Subcutaneous abdominal adipose tissue (tissue), 5 donors: ENCODE measurements at regions not wholly inside any gene's neighbourhood (a gene's known extent, or its start where the extent isn't known, plus 50 kb on each side); places are given as distances from the start of the nearest gene placed in this dataset.

ENCODE experiments used
- H3K27ac ChIP-seq: one replicate; pipeline ENCODE4 v1.7.0; 2013; ENCODE audit warnings: low read depth, mild to moderate bottlenecking, inconsistent platforms, low read length, moderate library complexity
- H3K27me3 ChIP-seq, 5 donors: one replicate each; pipeline ENCODE4 v1.7.0; 2013; ENCODE audit warnings: low read length in 5 of 5, inconsistent platforms in 1 of 5; ENCODE audit not compliant: control insufficient read depth in 5 of 5, insufficient read depth in 4 of 5
- H3K36me3 ChIP-seq, 5 donors: one replicate each; pipeline ENCODE4 v1.7.0; 2013; ENCODE audit warnings: low read length in 5 of 5; ENCODE audit not compliant: control insufficient read depth in 5 of 5, insufficient read depth in 5 of 5
- H3K4me1 ChIP-seq, 5 donors: one replicate each; pipeline ENCODE4 v1.7.0; 2013; ENCODE audit warnings: low read length in 5 of 5, mild to moderate bottlenecking in 3 of 5, moderate library complexity in 1 of 5; ENCODE audit not compliant: control insufficient read depth in 5 of 5, insufficient read depth in 5 of 5
- H3K4me3 ChIP-seq, 5 donors: one replicate each; pipeline ENCODE4 v1.7.0; 2013; ENCODE audit warnings: low read length in 5 of 5, low read depth in 1 of 5
- H3K9ac ChIP-seq, 5 donors: one replicate each; pipeline ENCODE4 v1.7.0; 2013; ENCODE audit warnings: low read length in 5 of 5, mild to moderate bottlenecking in 4 of 5, moderate library complexity in 3 of 5
- H3K9me3 ChIP-seq, 5 donors: one replicate each; pipeline ENCODE4 v1.7.0; 2013; ENCODE audit warnings: low read length in 5 of 5; ENCODE audit not compliant: control insufficient read depth in 5 of 5
- donor health status: healthy.
- donor health status: healthy.
- donor health status: healthy.
- donor health status: healthy.
- donor health status: healthy.

GRCh38 chr3:152629363-152630122, 205.4 kb upstream of the P2RY1 start:
- Histone ChIP-seq H3K27me3 (no peaks in the 10 kb centered on the region), H3K9me3 (peaks cover 0 to 3% (median 0%) of the 10 kb centered on the region in 5 donors), H3K4me3 (no peak overlapping the region), H3K9ac (no peak overlapping the region), H3K27ac (no peak overlapping the region), H3K36me3 (no peaks in the 10 kb centered on the region), H3K4me1 (no peaks in the 10 kb centered on the region)

GRCh38 chr3:152635389-152635788, 199.5 kb upstream of the P2RY1 start:
- Histone ChIP-seq H3K27me3 (no peaks in the 10 kb centered on the region), H3K36me3 (no peaks in the 10 kb centered on the region)

GRCh38 chr3:152636651-152637050, 198.3 kb upstream of the P2RY1 start:
- Histone ChIP-seq H3K4me1 (peaks cover 0 to 5% (median 0%) of the 10 kb centered on the region in 5 donors), H3K9me3 (no peaks in the 10 kb centered on the region), H3K9ac (no peak overlapping the region), H3K36me3 (no peaks in the 10 kb centered on the region), H3K4me3 (no peak overlapping the region), H3K27me3 (no peaks in the 10 kb centered on the region), H3K27ac (no peak overlapping the region)

More at GRCh38 chr3:152635389-152635788, 199.5 kb upstream of the P2RY1 start:
- Histone ChIP-seq H3K9ac (no peak overlapping the region), H3K27ac (no peak overlapping the region), H3K4me1 (peaks cover 0 to 5% (median 0%) of the 10 kb centered on the region in 5 donors), H3K9me3 (no peaks in the 10 kb centered on the region), H3K4me3 (no peak overlapping the region)

GRCh38 chr3:152638214-152638613, 196.7 kb upstream of the P2RY1 start:
- peaks cover 0 to 5% (median 0%) of the 10 kb centered on the region in 5 donors for H3K4me1 ChIP-seq

GRCh38 chr3:152638707-152639450, 196.1 kb upstream of the P2RY1 start:
- Histone ChIP-seq H3K36me3 (no peaks in the 10 kb centered on the region), H3K9ac (no peak overlapping the region), H3K4me1 (peaks cover 0 to 5% (median 0%) of the 10 kb centered on the region in 5 donors), H3K4me3 (no peak overlapping the region), H3K27me3 (no peaks in the 10 kb centered on the region), H3K9me3 (no peaks in the 10 kb centered on the region), H3K27ac (no peak overlapping the region)

More at GRCh38 chr3:152638214-152638613, 196.7 kb upstream of the P2RY1 start:
- no peaks in the 10 kb centered on the region for H3K36me3 ChIP-seq
- no peak overlapping the region for H3K27ac ChIP-seq
- no peak overlapping the region for H3K4me3 ChIP-seq
- no peaks in the 10 kb centered on the region for H3K27me3 ChIP-seq
- H3K9me3 ChIP-seq, result no peaks in the 10 kb centered on the region
- no peak overlapping the region for H3K9ac ChIP-seq

GRCh38 chr3:152641198-152641597, 193.7 kb upstream of the P2RY1 start:
- Histone ChIP-seq H3K27me3 (no peaks in the 10 kb centered on the region), H3K27ac (no peak overlapping the region), H3K4me1 (peaks cover 0 to 5% (median 0%) of the 10 kb centered on the region in 5 donors), H3K9me3 (peaks cover 0 to 7% (median 0%) of the 10 kb centered on the region in 5 donors), H3K9ac (no peak overlapping the region), H3K36me3 (no peaks in the 10 kb centered on the region), H3K4me3 (no peak overlapping the region)

- no peak overlapping the region for H3K27ac ChIP-seq
- H3K4me1 ChIP-seq, result peaks cover 0 to 5% (median 0%) of the 10 kb centered on the region in 5 donors
- H3K4me3 ChIP-seq, result no peak overlapping the region
- no peaks in the 10 kb centered on the region for H3K36me3 ChIP-seq
- H3K9me3 ChIP-seq, result peaks cover 0 to 7% (median 0%) of the 10 kb centered on the region in 5 donors
- no peaks in the 10 kb centered on the region for H3K27me3 ChIP-seq
- H3K9ac ChIP-seq, result no peak overlapping the region
Observed at GRCh38 chr3:152642658-152643057, 192.3 kb upstream of the P2RY1 start.

- Histone ChIP-seq H3K27ac (no peak overlapping the region), H3K36me3 (no peaks in the 10 kb centered on the region), H3K4me1 (no peaks in the 10 kb centered on the region), H3K27me3 (no peaks in the 10 kb centered on the region), H3K9ac (no peak overlapping the region), H3K9me3 (peaks cover 0 to 7% (median 0%) of the 10 kb centered on the region in 5 donors), H3K4me3 (no peak overlapping the region)
Observed at GRCh38 chr3:152644478-152644877, 190.5 kb upstream of the P2RY1 start.

GRCh38 chr3:152646004-152646403, 188.9 kb upstream of the P2RY1 start:
- Histone ChIP-seq H3K9ac (no peak overlapping the region), H3K27me3 (no peaks in the 10 kb centered on the region), H3K4me3 (no peak overlapping the region), H3K36me3 (no peaks in the 10 kb centered on the region), H3K9me3 (peaks cover 0 to 7% (median 0%) of the 10 kb centered on the region in 5 donors), H3K4me1 (no peaks in the 10 kb centered on the region), H3K27ac (no peak overlapping the region)

GRCh38 chr3:152650177-152650576, 184.8 kb upstream of the P2RY1 start:
- H3K9me3 ChIP-seq, result peaks cover 0 to 5% (median 0%) of the 10 kb centered on the region in 5 donors
- no peak overlapping the region for H3K9ac ChIP-seq
- no peaks in the 10 kb centered on the region for H3K4me1 ChIP-seq
- no peak overlapping the region for H3K27ac ChIP-seq
- H3K27me3 ChIP-seq, result no peaks in the 10 kb centered on the region
- no peak overlapping the region for H3K4me3 ChIP-seq
- no peaks in the 10 kb centered on the region for H3K36me3 ChIP-seq
